Thyroid gland (tissue), 4 donors: ENCODE measurements at regions not wholly inside any gene's neighbourhood (a gene's known extent, or its start where the extent isn't known, plus 50 kb on each side); places are given as distances from the start of the nearest gene placed in this dataset.
A peak's percentile ranks its signal among the peaks of the same experiment; 100 is the strongest.

ENCODE experiments used
- DNase-seq, 2 donors: peaks; one replicate each; pipeline ENCODE4 v3.0.0-alpha.2; 2019
- H3K27ac ChIP-seq, 3 donors: fragments of 200-600 bp; sonication (generic); 1 replicate in 2 of 3; 2 replicates in 1 of 3; pipeline ENCODE4 v1.5.1; 2016 to 2019; ENCODE audit warnings: mild to moderate bottlenecking in 1 of 3, moderate library complexity in 1 of 3
- H3K27me3 ChIP-seq: fragments of 200-600 bp; sonication (generic); one replicate; pipeline ENCODE4 v1.5.1; 2019
- H3K36me3 ChIP-seq, 2 donors: fragments of 200-600 bp; sonication (generic); one replicate each; pipeline ENCODE4 v1.5.1; 2016 to 2019
- H3K4me1 ChIP-seq, 2 donors: fragments of 200-600 bp; sonication (generic); one replicate each; pipeline ENCODE4 v1.5.1; 2017 to 2019
- H3K4me3 ChIP-seq, 3 donors: fragments of 200-600 bp; sonication (generic); replicated peaks in 1 of 3; 1 replicate in 2 of 3; 2 replicates in 1 of 3; pipeline ENCODE4 v1.5.1; 2016; ENCODE audit warnings: mild to moderate bottlenecking in 1 of 3
- H3K9me3 ChIP-seq: fragments of 200-600 bp; sonication (generic); one replicate; pipeline ENCODE4 v1.5.1; 2017
- CTCF ChIP-seq, 6 experiments: fragments of 200-600 bp in 3 of 6; fragments of 450-650 bp in 3 of 6; sonication (generic) in 3 of 6; IDR thresholded peaks; one replicate each; pipeline ENCODE4 v1.5.1; 2016 to 2019; ENCODE audit warnings: antibody characterized with exemption in 6 of 6, mild to moderate bottlenecking in 2 of 6, inconsistent platforms in 1 of 6, moderate library complexity in 1 of 6
- POLR2A ChIP-seq, 2 donors: fragments of 450-650 bp; IDR thresholded peaks; one replicate each; pipeline ENCODE4 v1.6.1; 2017; ENCODE audit warnings: antibody characterized with exemption in 2 of 2, mild to moderate bottlenecking in 2 of 2, moderate library complexity in 1 of 2
- WGBS, 2 donors: methylation state at CpG; one replicate each; pipeline ENCODE4 v1.1.5; 2017; 5-methylcytosine and 5-hydroxymethylcytosine counted together
- intact Hi-C: fragments of 100-400 bp; cut with DNase I; formaldehyde crosslinking; loops from one replicate; pipeline ENCODE4 v1.15.1; 2023

- Histone ChIP-seq H3K4me3 (no peak overlapping the region), H3K4me1 (no peaks in the 10 kb centered on the region), H3K36me3 (no peaks in the 10 kb centered on the region), H3K9me3 (no peaks in the 10 kb centered on the region), H3K27ac (no peak overlapping the region), H3K27me3 (no peaks in the 10 kb centered on the region)
- intact Hi-C loops, result loop anchor here (10.0 kb wide), 1 partner anchor 379 kb away; no protein-coding TSS in a partner anchor
- peak; percentile 34 to 37 for DNase-seq
- 84 to 85% methylated on average over 5 of the region's 5 CpGs for WGBS, 2 donors
- TF ChIP-seq CTCF (IDR thresholded peaks at IDR 0.05), result peak in 5 of 6 experiments; percentile 23 to 55 (median 45)
- no peak for TF ChIP-seq POLR2A (IDR thresholded peaks at IDR 0.05)
Measured at GRCh38 chr12:102543494-102544485, 63.4 kb upstream of the IGF1 start.

- Histone ChIP-seq H3K27me3 (no peaks in the 10 kb centered on the region), H3K4me3 (no peak overlapping the region), H3K27ac (no peak overlapping the region), H3K9me3 (no peaks in the 10 kb centered on the region), H3K4me1 (no peaks in the 10 kb centered on the region), H3K36me3 (no peaks in the 10 kb centered on the region)
- TF ChIP-seq POLR2A (IDR thresholded peaks at IDR 0.05) (no peak), CTCF (IDR thresholded peaks at IDR 0.05) (no peak)
- intact Hi-C loops, result loop anchor here (10.0 kb wide), 1 partner anchor 378 kb away; no protein-coding TSS in a partner anchor
- WGBS, 2 donors, result 64 to 69% methylated on average over 6 of the region's 6 CpGs
- no peak for DNase-seq
Measured at GRCh38 chr12:102542816-102543440, 62.6 kb upstream of the IGF1 start.

- no peaks in the 10 kb centered on the region for H3K36me3 ChIP-seq
- no peaks in the 10 kb centered on the region for H3K27me3 ChIP-seq
- H3K9me3 ChIP-seq, result no peaks in the 10 kb centered on the region
- H3K4me3 ChIP-seq, result no peak overlapping the region
- intact Hi-C loops, result loop anchor here (10.0 kb wide), 1 partner anchor 376 kb away; no protein-coding TSS in a partner anchor
- WGBS, 2 donors, result 85 to 95% methylated on average over 3 of the region's 3 CpGs
- TF ChIP-seq POLR2A (IDR thresholded peaks at IDR 0.05) (no peak), CTCF (IDR thresholded peaks at IDR 0.05) (no peak)
- H3K27ac ChIP-seq, result no peak overlapping the region
- no peak for DNase-seq
- H3K4me1 ChIP-seq, result no peaks in the 10 kb centered on the region
Measured at GRCh38 chr12:102540815-102541385, 60.5 kb upstream of the IGF1 start.

- no peaks in the 10 kb centered on the region for H3K36me3 ChIP-seq
- intact Hi-C loops, result loop anchor here (10.0 kb wide), 1 partner anchor 375 kb away; no protein-coding TSS in a partner anchor
- no peak overlapping the region for H3K4me3 ChIP-seq
- H3K4me1 ChIP-seq, result no peaks in the 10 kb centered on the region
- no peaks in the 10 kb centered on the region for H3K27me3 ChIP-seq
- H3K27ac ChIP-seq, result no peak overlapping the region
- DNase-seq, result no peak
- 64 to 76% methylated on average over 10 of the region's 10 CpGs for WGBS, 2 donors
- TF ChIP-seq CTCF (IDR thresholded peaks at IDR 0.05) (no peak), POLR2A (IDR thresholded peaks at IDR 0.05) (no peak)
- H3K9me3 ChIP-seq, result no peaks in the 10 kb centered on the region
Measured at GRCh38 chr12:102539651-102540553, 59.5 kb upstream of the IGF1 start.
